Cardiac fibroblast (primary cell): ENCODE measurements at regions not wholly inside any gene's neighbourhood (a gene's known extent, or its start where the extent isn't known, plus 50 kb on each side); places are given as distances from the start of the nearest gene placed in this dataset.

Source experiments
- DNase-seq, 2 donors: peaks; one replicate each; pipeline versions ENCODE4 v3.0.0 to v3.0.0-alpha.2; 2010; ENCODE audit warnings: low read depth in 2 of 2
- H3K4me3 ChIP-seq, 2 donors: replicated peaks in 1 of 2; 1 replicate in 1 of 2; 2 replicates in 1 of 2; pipeline ENCODE4 v1.5.1; 2011; ENCODE audit warnings: low read depth in 2 of 2, low read length in 2 of 2, mild to moderate bottlenecking in 2 of 2, moderate library complexity in 1 of 2
- TF ChIP-seq, protein P1 (sequence below): IDR thresholded peaks from one replicate; pipeline ENCODE4 v1.5.1; 2011; ENCODE audit warnings: low read depth, mild to moderate bottlenecking, low read length, inconsistent platforms

DNA sequence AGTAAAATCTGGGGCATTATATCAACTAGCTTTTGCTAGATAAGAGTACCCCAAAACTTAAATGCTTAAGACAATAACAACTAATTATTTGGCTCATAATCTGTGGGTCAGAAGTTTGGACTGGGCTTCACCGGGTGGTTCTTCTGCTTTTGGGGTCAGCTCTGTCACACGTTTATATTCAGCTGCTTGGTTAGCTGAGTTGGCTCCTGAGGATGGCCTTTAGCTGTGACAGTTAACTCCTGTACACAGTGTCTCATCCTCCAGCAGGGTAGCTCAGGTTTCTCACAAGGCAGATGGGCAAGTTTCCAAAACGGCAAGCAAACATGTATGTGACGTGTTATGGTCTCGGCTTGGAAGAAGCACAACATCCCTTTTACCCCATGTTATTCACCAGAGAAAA lies 488.2 kb downstream of the TLE4 start:
- H3K4me3 ChIP-seq, result no peak overlapping the region
- DNase-seq, result no peak
- TF ChIP-seq, protein P1, sequence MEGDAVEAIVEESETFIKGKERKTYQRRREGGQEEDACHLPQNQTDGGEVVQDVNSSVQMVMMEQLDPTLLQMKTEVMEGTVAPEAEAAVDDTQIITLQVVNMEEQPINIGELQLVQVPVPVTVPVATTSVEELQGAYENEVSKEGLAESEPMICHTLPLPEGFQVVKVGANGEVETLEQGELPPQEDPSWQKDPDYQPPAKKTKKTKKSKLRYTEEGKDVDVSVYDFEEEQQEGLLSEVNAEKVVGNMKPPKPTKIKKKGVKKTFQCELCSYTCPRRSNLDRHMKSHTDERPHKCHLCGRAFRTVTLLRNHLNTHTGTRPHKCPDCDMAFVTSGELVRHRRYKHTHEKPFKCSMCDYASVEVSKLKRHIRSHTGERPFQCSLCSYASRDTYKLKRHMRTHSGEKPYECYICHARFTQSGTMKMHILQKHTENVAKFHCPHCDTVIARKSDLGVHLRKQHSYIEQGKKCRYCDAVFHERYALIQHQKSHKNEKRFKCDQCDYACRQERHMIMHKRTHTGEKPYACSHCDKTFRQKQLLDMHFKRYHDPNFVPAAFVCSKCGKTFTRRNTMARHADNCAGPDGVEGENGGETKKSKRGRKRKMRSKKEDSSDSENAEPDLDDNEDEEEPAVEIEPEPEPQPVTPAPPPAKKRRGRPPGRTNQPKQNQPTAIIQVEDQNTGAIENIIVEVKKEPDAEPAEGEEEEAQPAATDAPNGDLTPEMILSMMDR, result no peak

DNA sequence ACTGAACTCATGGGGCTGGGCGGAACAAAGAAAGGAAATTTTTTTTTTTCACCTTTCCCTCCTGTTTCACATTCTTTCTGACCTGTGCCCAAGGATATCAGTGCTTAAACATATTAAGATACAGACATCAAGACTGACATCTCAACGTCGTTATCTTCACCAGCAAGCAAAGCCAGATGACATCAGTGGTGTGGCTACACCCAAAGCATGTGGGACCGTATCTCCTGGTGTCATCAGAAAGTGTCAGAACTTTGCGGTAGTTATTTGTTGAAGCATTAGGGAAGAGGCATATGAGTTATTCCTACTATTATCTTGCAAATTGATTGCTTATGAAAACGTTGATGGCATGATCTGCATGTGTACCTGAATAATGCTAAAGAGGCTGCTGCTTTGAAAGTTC lies 487.4 kb downstream of the TLE4 start:
- DNase-seq, result no peak

DNA sequence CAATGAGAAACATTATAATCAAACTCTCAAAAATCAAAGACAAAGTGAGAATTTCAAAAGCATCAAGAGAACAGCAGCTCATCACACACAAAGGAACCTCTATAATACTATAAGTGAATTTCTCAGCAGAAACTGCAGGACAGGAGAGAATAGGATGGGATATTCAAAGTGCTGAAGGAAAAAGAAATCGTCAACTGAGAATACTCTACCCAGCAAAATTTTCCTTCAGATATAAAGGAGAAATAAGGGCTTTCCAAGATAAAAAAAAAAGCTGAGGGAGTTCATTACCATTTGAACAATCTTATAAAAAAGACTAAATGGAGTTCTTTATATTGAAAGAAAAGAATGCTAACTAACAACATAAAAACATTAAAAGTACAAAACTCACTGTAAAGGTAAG lies 481.1 kb downstream of the TLE4 start:
- TF ChIP-seq, protein P1, result no peak
- no peak for DNase-seq
- no peak overlapping the region for H3K4me3 ChIP-seq

More for the DNA sequence above, 487.4 kb downstream of the TLE4 start:
- H3K4me3 ChIP-seq, result no peak overlapping the region
- TF ChIP-seq, protein P1, result no peak

DNA sequence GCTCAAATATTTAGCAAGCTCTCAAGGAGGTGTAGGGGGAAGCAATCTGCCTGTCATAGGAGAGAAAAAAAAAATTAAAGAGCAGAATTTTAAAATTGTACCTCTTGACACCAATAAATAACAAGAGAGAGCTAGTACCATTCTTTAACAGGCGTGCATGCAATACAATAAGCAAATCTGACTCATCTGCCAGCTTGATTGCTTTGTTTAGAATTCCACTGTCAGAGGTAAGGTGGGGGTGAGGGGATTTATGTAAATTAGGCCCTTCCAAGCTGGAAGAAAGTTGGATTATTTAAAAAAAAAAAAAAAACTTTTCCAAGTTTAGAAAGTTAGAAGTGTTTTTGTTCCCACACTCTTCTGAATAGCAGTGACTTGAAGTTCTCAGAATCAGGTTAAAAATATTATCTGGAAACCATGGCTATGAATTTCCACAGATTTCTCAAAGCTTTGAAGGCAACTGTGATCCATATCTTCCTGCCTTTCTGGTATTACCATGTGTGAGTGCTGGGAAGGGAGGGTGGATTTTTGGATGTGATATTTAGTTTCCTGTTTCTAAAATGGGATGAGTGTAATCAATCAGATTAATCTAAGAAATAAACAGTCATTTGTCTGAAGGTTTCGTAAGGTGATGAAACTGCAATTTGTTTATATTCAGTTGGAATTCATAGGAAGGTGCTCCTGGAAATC lies 477.5 kb downstream of the TLE4 start:
- DNase-seq, result no peak
- TF ChIP-seq, protein P1, result no peak
- H3K4me3 ChIP-seq, result no peak overlapping the region

DNA sequence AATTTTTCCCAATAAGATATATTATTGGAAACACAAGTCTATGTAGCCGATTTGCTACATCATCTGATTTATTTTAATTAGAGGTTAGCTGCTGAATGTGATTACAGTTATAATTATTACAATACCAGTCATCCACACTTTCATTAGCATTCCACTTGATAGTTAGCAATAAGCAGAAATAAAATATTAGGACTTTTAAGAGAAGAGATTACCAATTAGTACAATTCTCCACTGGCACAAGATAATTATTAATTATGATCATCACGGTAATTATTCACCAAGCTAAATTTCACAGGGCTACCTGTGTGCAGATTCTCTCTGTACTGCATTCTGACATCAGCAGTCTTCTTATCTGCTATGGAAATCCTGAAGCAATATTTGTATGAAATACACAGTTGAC lies 474.7 kb downstream of the TLE4 start:
- TF ChIP-seq, protein P1, result no peak
- no peak overlapping the region for H3K4me3 ChIP-seq
- DNase-seq, result no peak

DNA sequence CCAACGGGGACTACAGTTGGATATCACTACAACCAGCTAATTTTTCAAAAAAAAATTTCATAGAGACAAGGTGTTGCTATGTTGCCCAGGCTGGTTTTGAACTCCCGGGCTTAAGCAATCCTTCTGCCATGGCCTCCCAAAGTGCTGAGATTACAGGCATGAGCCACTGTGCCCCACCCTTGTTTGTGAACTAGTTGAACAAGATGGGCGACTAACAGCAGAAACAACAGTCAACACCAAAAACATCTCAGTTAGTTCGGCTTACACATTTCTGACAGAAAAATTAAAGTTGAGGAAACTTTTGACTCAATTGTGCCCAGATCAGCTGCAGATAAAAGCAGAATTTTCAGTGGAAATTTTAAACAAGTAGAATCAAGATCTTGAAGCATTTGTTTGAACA lies 470.1 kb downstream of the TLE4 start:
- no peak for DNase-seq
- TF ChIP-seq, protein P1, result no peak

DNA sequence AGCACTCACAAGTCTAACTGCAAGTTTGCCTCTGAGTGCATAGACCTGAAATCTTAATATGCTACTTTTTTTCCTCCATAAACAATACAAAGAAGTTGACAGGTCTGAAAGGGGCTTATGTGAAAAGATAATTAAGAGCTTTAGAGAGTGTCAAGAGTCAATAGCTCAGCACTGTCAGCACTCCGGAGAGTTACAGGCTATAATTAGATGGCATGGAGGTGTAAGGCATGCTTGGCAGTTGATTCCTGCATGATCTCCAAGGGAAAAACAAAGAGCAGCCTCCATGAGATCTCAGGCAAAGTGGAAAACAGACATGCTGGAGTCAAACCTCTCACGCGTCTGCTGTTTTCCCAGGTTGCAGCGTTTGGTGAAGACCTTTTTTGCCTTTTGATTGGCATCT lies 468.7 kb downstream of the TLE4 start:
- no peak for DNase-seq
- H3K4me3 ChIP-seq, result no peak overlapping the region
- TF ChIP-seq, protein P1, result no peak

More for the DNA sequence above, 470.1 kb downstream of the TLE4 start:
- H3K4me3 ChIP-seq, result no peak overlapping the region
